Osteocyte (in vitro differentiated cells): ENCODE measurements at regions not wholly inside any gene's neighbourhood (a gene's known extent, or its start where the extent isn't known, plus 50 kb on each side); places are given as distances from the start of the nearest gene placed in this dataset.

Source experiments
- DNase-seq: peaks from one replicate; pipeline ENCODE4 v3.0.0; 2021; ENCODE audit warnings: mixed read lengths; ENCODE audit not compliant: unreplicated experiment; ENCODE audit errors: extremely low spot score
- H3K27ac Mint-ChIP-seq: one replicate; pipeline ENCODE4 v1.8.0; 2021; ENCODE audit warnings: mild to moderate bottlenecking, mixed read lengths; ENCODE audit not compliant: unreplicated experiment
- H3K27me3 Mint-ChIP-seq: one replicate; pipeline ENCODE4 v1.8.0; 2021; ENCODE audit warnings: mixed read lengths; ENCODE audit not compliant: unreplicated experiment
- H3K36me3 Mint-ChIP-seq: one replicate; pipeline ENCODE4 v1.8.0; 2021; ENCODE audit warnings: mixed read lengths; ENCODE audit not compliant: unreplicated experiment
- H3K4me1 Mint-ChIP-seq: one replicate; pipeline ENCODE4 v1.8.0; 2021; ENCODE audit warnings: mixed read lengths; ENCODE audit not compliant: unreplicated experiment
- H3K4me3 Mint-ChIP-seq: one replicate; pipeline ENCODE4 v1.8.0; 2021; ENCODE audit warnings: mild to moderate bottlenecking, moderate library complexity, mixed read lengths; ENCODE audit not compliant: unreplicated experiment
- H3K9me3 Mint-ChIP-seq: one replicate; pipeline ENCODE4 v1.8.0; 2021; ENCODE audit warnings: mixed read lengths; ENCODE audit not compliant: unreplicated experiment
- CTCF ChIP-seq: fragments of 200-600 bp; sonication (generic); IDR thresholded peaks from 2 replicates; pipeline ENCODE4 v1.5.0; 2021; ENCODE audit warnings: antibody characterized with exemption, mild to moderate bottlenecking, moderate library complexity

GRCh38 chr7:91329571-91329970 lies 65.3 kb downstream of the FZD1 start:
- no peaks in the 10 kb centered on the region for H3K9me3 Mint-ChIP-seq
- H3K27ac Mint-ChIP-seq: no peak overlapping the region
- H3K36me3 Mint-ChIP-seq: no peaks in the 10 kb centered on the region
- no peaks in the 10 kb centered on the region for H3K4me1 Mint-ChIP-seq
- no peak overlapping the region for H3K4me3 Mint-ChIP-seq
- no peak for DNase-seq
- no peak for TF ChIP-seq CTCF
- H3K27me3 Mint-ChIP-seq: peaks cover 9% of the 10 kb centered on the region

- Mint-ChIP-seq H3K27me3 (peaks cover 6% of the 10 kb centered on the region), H3K36me3 (no peaks in the 10 kb centered on the region), H3K4me3 (no peak overlapping the region), H3K9me3 (no peaks in the 10 kb centered on the region), H3K4me1 (no peaks in the 10 kb centered on the region), H3K27ac (no peak overlapping the region)
- no peak for DNase-seq
- no peak for TF ChIP-seq CTCF
Observed at GRCh38 chr7:91330191-91330808, 66.1 kb downstream of the FZD1 start.

GRCh38 chr7:91330866-91331265 lies 66.6 kb downstream of the FZD1 start:
- Mint-ChIP-seq H3K4me1 (no peaks in the 10 kb centered on the region), H3K9me3 (no peaks in the 10 kb centered on the region), H3K36me3 (no peaks in the 10 kb centered on the region), H3K4me3 (no peak overlapping the region), H3K27ac (no peak overlapping the region), H3K27me3 (peaks cover 6% of the 10 kb centered on the region)
- TF ChIP-seq CTCF: no peak
- DNase-seq: no peak

- Mint-ChIP-seq H3K36me3 (no peaks in the 10 kb centered on the region), H3K27ac (no peak overlapping the region), H3K4me3 (no peak overlapping the region), H3K27me3 (peaks cover 4% of the 10 kb centered on the region), H3K4me1 (no peaks in the 10 kb centered on the region), H3K9me3 (peaks cover 6% of the 10 kb centered on the region)
- no peak for TF ChIP-seq CTCF
- DNase-seq: no peak
Observed at GRCh38 chr7:91336106-91336505, 71.9 kb downstream of the FZD1 start.

GRCh38 chr7:91338226-91339020 lies 74.2 kb downstream of the FZD1 start:
- Mint-ChIP-seq H3K36me3 (no peaks in the 10 kb centered on the region), H3K27me3 (peaks cover 14% of the 10 kb centered on the region), H3K9me3 (peaks cover 6% of the 10 kb centered on the region), H3K4me1 (no peaks in the 10 kb centered on the region), H3K4me3 (no peak overlapping the region), H3K27ac (no peak overlapping the region)
- no peak for TF ChIP-seq CTCF
- no peak for DNase-seq
